ENCODE measurements at regions not wholly inside any gene's neighbourhood (a gene's known extent, or its start where the extent isn't known, plus 50 kb on each side); places are given as distances from the start of the nearest gene placed in this dataset.
"Not testable (repeated sequence)": the region's sequence is repeated elsewhere in the genome, so short reads cannot be mapped to it uniquely, and the experiment has no call there.

DNA sequence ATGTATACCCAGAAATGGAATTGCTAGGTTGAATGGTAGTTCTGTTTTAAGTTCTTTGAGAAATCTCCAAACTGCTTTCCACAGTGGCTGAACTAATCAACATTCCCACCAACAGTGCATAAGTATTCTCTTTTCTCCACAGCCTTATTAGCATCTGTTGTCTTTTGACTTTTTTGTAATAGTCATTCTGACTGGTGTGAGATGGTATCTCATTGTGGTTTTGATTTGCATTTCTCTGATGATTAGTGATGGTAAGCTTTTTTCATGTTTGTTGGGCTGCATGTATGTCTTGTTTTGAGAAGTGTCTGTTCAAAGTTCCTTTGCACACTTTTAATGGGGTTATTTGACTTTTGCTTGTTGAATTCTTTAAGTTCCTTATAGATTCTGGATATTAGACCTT, 52.4 kb upstream of the EHHADH start:
- peak; percentile 61 for ATAC-seq
- not testable (repeated sequence) for H3K27ac Mint-ChIP-seq; H3K4me3 Mint-ChIP-seq; DNase-seq (ENCODE audit: low spot score in 2 of 2); H3K36me3 Mint-ChIP-seq; H3K9me3 Mint-ChIP-seq
- peaks cover 13% of the 10 kb centered on the region for H3K4me1 Mint-ChIP-seq

DNA sequence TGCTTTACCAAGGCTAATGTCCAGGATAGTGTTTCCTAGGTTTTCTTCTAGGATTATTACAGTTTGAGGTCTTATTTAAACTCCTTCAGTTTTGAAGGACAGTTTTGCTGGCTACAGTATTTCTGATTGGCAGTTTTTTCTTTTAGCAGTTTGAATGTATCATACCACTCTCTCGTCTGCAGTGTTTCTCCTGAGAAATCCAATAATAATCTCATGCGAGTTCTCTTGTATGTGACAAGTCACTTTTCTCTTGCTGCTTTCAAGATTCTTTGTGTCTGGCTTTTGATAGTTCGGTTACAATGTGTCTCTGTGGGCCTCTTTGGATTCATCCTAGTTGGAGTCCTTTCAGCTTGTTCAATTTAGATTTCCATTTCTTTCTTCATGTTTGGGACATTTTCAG, 53.0 kb upstream of the EHHADH start:
- Mint-ChIP-seq H3K4me1 (peaks cover 13% of the 10 kb centered on the region), H3K27ac (no peak overlapping the region), H3K4me3 (no peak overlapping the region), H3K9me3 (peaks cover 3% of the 10 kb centered on the region), H3K36me3 (no peaks in the 10 kb centered on the region)
- DNase-seq (ENCODE audit: low spot score in 2 of 2) (no peak), ATAC-seq (no peak)

DNA sequence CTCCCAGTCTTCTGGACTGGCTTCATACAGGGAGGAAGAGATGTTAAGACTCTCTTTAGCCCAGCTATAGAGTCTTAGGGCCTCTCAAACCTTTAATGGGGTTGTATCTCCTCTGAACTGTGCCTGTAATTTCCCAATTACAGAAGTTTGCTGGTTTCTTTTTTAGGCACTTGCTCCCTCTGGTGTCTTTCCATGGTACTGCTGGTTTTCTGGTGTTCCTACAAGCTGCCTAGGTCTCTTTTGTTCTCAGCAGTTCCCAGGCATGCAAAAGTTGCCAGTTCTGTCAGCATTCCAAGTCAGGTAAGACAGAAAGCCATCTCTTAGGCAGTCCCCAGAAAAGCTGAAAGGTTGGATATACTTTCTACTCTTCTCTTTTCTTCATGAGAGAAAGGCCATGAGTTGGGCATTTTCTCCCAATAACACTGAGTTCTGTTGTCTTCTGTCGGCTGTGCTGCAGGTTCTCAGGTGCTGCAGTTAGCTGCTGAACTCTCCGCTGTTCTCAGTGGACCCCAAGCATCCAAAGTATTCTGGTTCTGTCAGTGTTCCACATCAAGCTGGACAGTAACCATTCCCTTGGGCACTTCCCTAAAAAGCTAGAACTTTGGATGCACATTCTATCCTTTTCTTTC, 54.4 kb upstream of the EHHADH start:
- H3K36me3 Mint-ChIP-seq = no peaks in the 10 kb centered on the region
- peaks cover 3% of the 10 kb centered on the region for H3K9me3 Mint-ChIP-seq
- DNase-seq (ENCODE audit: low spot score in 2 of 2) (peak; percentile 45 to 81), ATAC-seq (peak; percentile 63)
- peaks cover 13% of the 10 kb centered on the region for H3K4me1 Mint-ChIP-seq
- no peak overlapping the region for H3K27ac Mint-ChIP-seq
- H3K4me3 Mint-ChIP-seq = no peak overlapping the region

DNA sequence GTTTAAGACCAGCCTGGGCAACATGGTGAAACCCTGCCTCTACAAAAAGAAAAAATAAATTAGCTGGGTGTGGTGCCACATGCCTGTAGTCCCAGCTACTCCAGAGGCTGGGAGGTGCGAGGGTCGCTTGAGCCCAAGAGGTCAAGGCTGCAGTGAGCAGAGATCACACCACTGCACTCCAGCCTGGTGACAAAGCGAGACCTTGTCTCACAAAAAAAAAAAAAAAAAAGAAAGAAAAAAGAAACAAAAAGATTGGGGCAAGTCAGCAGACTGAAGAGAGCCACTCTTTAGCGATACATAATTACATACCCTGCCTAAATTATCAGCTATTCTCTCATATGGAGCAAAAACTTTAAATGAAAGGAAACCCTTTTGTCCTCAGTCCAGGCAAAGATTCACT, 53.6 kb upstream of the MAP3K13 start:
- DNase-seq (ENCODE audit: low spot score in 2 of 2) (no peak), ATAC-seq (no peak)
- H3K4me3 Mint-ChIP-seq = no peak overlapping the region
- no peaks in the 10 kb centered on the region for H3K36me3 Mint-ChIP-seq
- H3K4me1 Mint-ChIP-seq = peaks cover 13% of the 10 kb centered on the region
- peaks cover 3% of the 10 kb centered on the region for H3K9me3 Mint-ChIP-seq
- no peak overlapping the region for H3K27ac Mint-ChIP-seq

DNA sequence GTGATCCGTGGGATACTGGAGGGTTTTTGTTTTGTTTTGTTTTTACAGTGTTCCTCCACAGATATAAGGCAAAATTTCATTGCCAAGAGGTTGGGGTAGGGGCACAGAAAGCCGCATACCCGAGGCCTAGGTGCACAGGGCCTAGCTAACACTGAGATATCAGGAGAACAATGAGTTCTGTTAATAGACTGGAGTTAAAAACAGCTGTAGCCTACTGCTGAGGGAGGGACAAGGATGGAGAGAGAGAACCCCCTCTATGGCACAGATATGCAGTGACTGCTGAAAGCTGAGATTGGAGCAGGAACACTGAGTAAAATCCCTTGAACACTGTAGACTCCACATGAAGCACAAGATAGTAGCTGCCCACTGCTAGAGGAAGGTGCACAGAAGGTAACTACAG, 53.1 kb upstream of the MAP3K13 start:
- Mint-ChIP-seq H3K4me1 (peaks cover 13% of the 10 kb centered on the region), H3K36me3 (no peaks in the 10 kb centered on the region), H3K9me3 (peaks cover 3% of the 10 kb centered on the region), H3K27ac (no peak overlapping the region), H3K4me3 (no peak overlapping the region)
- no peak for DNase-seq (ENCODE audit: low spot score in 2 of 2)
- ATAC-seq = no peak

DNA sequence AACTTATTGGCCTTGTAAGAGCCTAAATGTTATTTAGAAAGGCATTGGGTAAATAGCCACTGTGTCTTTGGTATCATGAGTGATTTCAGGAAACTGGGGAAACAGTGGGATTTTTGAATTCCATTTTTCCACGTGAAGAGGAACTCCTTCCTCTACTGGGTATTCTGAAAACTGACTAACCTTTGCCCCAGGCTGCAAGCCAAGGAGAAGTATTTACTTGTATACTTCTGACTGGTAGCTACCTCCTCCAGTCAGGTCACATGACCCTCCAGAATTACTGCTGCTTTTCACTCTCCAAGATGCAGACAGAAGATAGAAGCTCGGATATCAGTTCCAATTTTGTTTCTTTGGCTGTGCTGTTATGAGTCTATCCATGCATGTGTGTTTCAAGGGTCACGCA, 50.9 kb upstream of the MAP3K13 start:
- Mint-ChIP-seq H3K4me1 (peaks cover 12% of the 10 kb centered on the region), H3K36me3 (no peaks in the 10 kb centered on the region), H3K9me3 (peaks cover 3% of the 10 kb centered on the region), H3K27ac (no peak overlapping the region), H3K4me3 (no peak overlapping the region)
- ATAC-seq (no peak), DNase-seq (ENCODE audit: low spot score in 2 of 2) (no peak)
